Stimulated activated CD8-positive, alpha-beta memory T cell treated with anti-CD3 and anti-CD28 coated beads, Interleukin-4, amount 100 ng/mL, for 4 hours (primary cell): ENCODE measurements at regions not wholly inside any gene's neighbourhood (a gene's known extent, or its start where the extent isn't known, plus 50 kb on each side); places are given as distances from the start of the nearest gene placed in this dataset.
"Not testable (repeated sequence)": the region's sequence is repeated elsewhere in the genome, so short reads cannot be mapped to it uniquely, and the experiment has no call there.

ENCODE experiments used
- DNase-seq, 2 donors: peaks; one replicate each; pipeline ENCODE4 v3.0.0-alpha.2; 2020; ENCODE audit warnings: low read depth in 2 of 2, low spot score in 1 of 2

- no peak for DNase-seq
Observed at GRCh38 chrX:3960952-3961351, 247.5 kb upstream of the PRKX start.

- DNase-seq: no peak
Observed at GRCh38 chrX:3951859-3952258, 238.4 kb upstream of the PRKX start.

- no peak for DNase-seq
Observed at GRCh38 chrX:3950373-3950772, 236.9 kb upstream of the PRKX start.

- no peak for DNase-seq
Observed at GRCh38 chrX:3943965-3944364, 230.5 kb upstream of the PRKX start.

GRCh38 chrX:3940000-3940610, 226.7 kb upstream of the PRKX start:
- DNase-seq: no peak

GRCh38 chrX:3938587-3938986, 225.1 kb upstream of the PRKX start:
- DNase-seq: no peak

GRCh38 chrX:3935196-3935595, 221.7 kb upstream of the PRKX start:
- not testable (repeated sequence) for DNase-seq

- not testable (repeated sequence) for DNase-seq
Observed at GRCh38 chrX:3920424-3921017, 207.1 kb upstream of the PRKX start.

- DNase-seq: not testable (repeated sequence)
Observed at GRCh38 chrX:3919668-3920423, 206.4 kb upstream of the PRKX start.

GRCh38 chrX:3914813-3915212, 201.4 kb upstream of the PRKX start:
- DNase-seq: not testable (repeated sequence)

GRCh38 chrX:3914059-3914458, 200.6 kb upstream of the PRKX start:
- DNase-seq: not testable (repeated sequence)

GRCh38 chrX:3911012-3911411, 197.6 kb upstream of the PRKX start:
- DNase-seq: not testable (repeated sequence)

GRCh38 chrX:3910611-3911010, 197.2 kb upstream of the PRKX start:
- not testable (repeated sequence) for DNase-seq

GRCh38 chrX:3905522-3906258, 192.2 kb upstream of the PRKX start:
- not testable (repeated sequence) for DNase-seq

GRCh38 chrX:3902222-3902621, 188.8 kb upstream of the PRKX start:
- not testable (repeated sequence) for DNase-seq

GRCh38 chrX:3896755-3897154, 183.3 kb upstream of the PRKX start:
- not testable (repeated sequence) for DNase-seq

- not testable (repeated sequence) for DNase-seq
Observed at GRCh38 chrX:3882553-3882920, 169.1 kb upstream of the PRKX start.

GRCh38 chrX:3881898-3882552, 168.6 kb upstream of the PRKX start:
- not testable (repeated sequence) for DNase-seq

- not testable (repeated sequence) for DNase-seq
Observed at GRCh38 chrX:3881255-3881895, 167.9 kb upstream of the PRKX start.

GRCh38 chrX:3876393-3876792, 162.9 kb upstream of the PRKX start:
- DNase-seq: not testable (repeated sequence)

GRCh38 chrX:3875638-3876037, 162.2 kb upstream of the PRKX start:
- DNase-seq: not testable (repeated sequence)
